SK-N-SH (cell line): ENCODE measurements at regions not wholly inside any gene's neighbourhood (a gene's known extent, or its start where the extent isn't known, plus 50 kb on each side); places are given as distances from the start of the nearest gene placed in this dataset.

ENCODE experiments used
- CTCF ChIA-PET: fragments of 300-600, 350-600 bp; formaldehyde crosslinking; extraction: SDS; loops from one replicate; lab custom pipeline; 2021; lab: Yijun Ruan, JAX
- POLR2A ChIA-PET: fragments of 350-600 bp; sonication (Branson Sonifier 250); formaldehyde crosslinking; extraction: SDS; loops from one replicate; lab custom pipeline; 2020; ENCODE audit warnings: antibody characterized with exemption, inconsistent platforms; lab: Yijun Ruan, JAX
- DNase-seq: peaks from one replicate; pipeline ENCODE4 v3.0.0; 2012
- H2AFZ ChIP-seq: fragments of 200-600 bp; sonication (generic); 2 replicates; pipeline ENCODE4 v1.8.1; 2016; ENCODE audit warnings: antibody characterized with exemption, mild to moderate bottlenecking, low read depth
- H3F3A ChIP-seq: fragments of 200-600 bp; sonication (generic); replicated peaks from 2 replicates; pipeline ENCODE3; 2016; ENCODE audit warnings: antibody characterized with exemption, mild to moderate bottlenecking; ENCODE audit not compliant: insufficient read depth
- H3K27ac ChIP-seq, 2 experiments: fragments of 200-500 bp in 1 of 2; fragments of 200-600 bp in 1 of 2; sonication (Bioruptor generic) in 1 of 2; sonication (generic), shearing (Covaris generic) in 1 of 2; 2 replicates each; pipeline versions ENCODE4 v1.5.1 to v1.6.1; 2014 to 2016; ENCODE audit warnings: low read depth in 2 of 2, inconsistent platforms in 1 of 2, low read length in 1 of 2, mild to moderate bottlenecking in 1 of 2, mixed read lengths in 1 of 2
- H3K27me3 ChIP-seq: fragments of 200-600 bp; sonication (generic), shearing (Covaris generic); 2 replicates; pipeline ENCODE4 v1.6.1; 2016; ENCODE audit warnings: mixed run types; ENCODE audit not compliant: insufficient read depth
- H3K36me3 ChIP-seq, 2 experiments: fragments of 200-500 bp in 1 of 2; fragments of 200-600 bp in 1 of 2; sonication (Bioruptor generic) in 1 of 2; sonication (generic) in 1 of 2; replicated peaks in 1 of 2; 2 replicates each; pipeline versions ENCODE3 to v1.5.1; 2014 to 2016; ENCODE audit warnings: low read length in 1 of 2, mild to moderate bottlenecking in 1 of 2; ENCODE audit not compliant: insufficient read depth in 2 of 2, control insufficient read depth in 1 of 2
- H3K4me1 ChIP-seq, 2 experiments: fragments of 200-500 bp in 1 of 2; fragments of 200-600 bp in 1 of 2; sonication (Bioruptor generic) in 1 of 2; sonication (generic), shearing (Covaris generic) in 1 of 2; 2 replicates each; pipeline versions ENCODE4 v1.5.1 to v1.6.1; 2014 to 2016; ENCODE audit warnings: low read depth in 1 of 2, low read length in 1 of 2, mixed run types in 1 of 2; ENCODE audit not compliant: insufficient read depth in 2 of 2, control insufficient read depth in 1 of 2
- H3K4me2 ChIP-seq: fragments of 200-600 bp; sonication (generic), shearing (Covaris generic); 2 replicates; pipeline ENCODE4 v1.6.1; 2017; ENCODE audit warnings: mixed run types
- H3K4me3 ChIP-seq, 2 experiments: fragments of 200-500 bp in 1 of 2; fragments of 200-600 bp in 1 of 2; sonication (Bioruptor generic) in 1 of 2; sonication (generic), shearing (Covaris generic) in 1 of 2; 2 replicates each; pipeline versions ENCODE4 v1.5.1 to v1.8.1; 2014 to 2016; ENCODE audit warnings: low read depth in 2 of 2, inconsistent platforms in 1 of 2, low read length in 1 of 2, mild to moderate bottlenecking in 1 of 2, mixed read lengths in 1 of 2, moderate library complexity in 1 of 2
- H3K79me2 ChIP-seq: fragments of 200-600 bp; sonication (generic); 2 replicates; pipeline ENCODE4 v1.8.1; 2017; ENCODE audit warnings: mild to moderate bottlenecking; ENCODE audit not compliant: insufficient read depth
- H3K9ac ChIP-seq: fragments of 200-600 bp; sonication (generic); 2 replicates; pipeline ENCODE4 v1.6.1; 2017; ENCODE audit warnings: mixed run types
- H3K9me2 ChIP-seq: fragments of 200-600 bp; sonication (generic); 2 replicates; pipeline ENCODE4 v1.6.1; 2017; ENCODE audit warnings: mixed run types
- H3K9me3 ChIP-seq: fragments of 200-600 bp; sonication (generic); 2 replicates; pipeline ENCODE4 v1.6.1; 2017; ENCODE audit warnings: mixed run types, mild to moderate bottlenecking, moderate library complexity
- H4K20me1 ChIP-seq: fragments of 200-600 bp; sonication (generic); 2 replicates; pipeline ENCODE4 v1.6.1; 2017; ENCODE audit warnings: mild to moderate bottlenecking, mixed run types; ENCODE audit not compliant: insufficient read depth
- CHD2 ChIP-seq: fragments of 150-350 bp; IDR thresholded peaks from 2 replicates; pipeline ENCODE4 v1.6.1; 2018; ENCODE audit warnings: low read length; ENCODE audit not compliant: partially characterized antibody
- ELF1 ChIP-seq: IDR thresholded peaks from 2 replicates; pipeline ENCODE4 v1.4.0; 2012
- EZH2phosphoT487 ChIP-seq: fragments of 200-600 bp; sonication (generic); IDR thresholded peaks from 2 replicates; pipeline ENCODE4 v1.6.1; 2017; ENCODE audit warnings: low read depth, mixed run types, mild to moderate bottlenecking, antibody characterized with exemption, moderate library complexity, borderline replicate concordance
- FOXM1 ChIP-seq: IDR thresholded peaks from 2 replicates; pipeline ENCODE4 v1.4.0; 2012; ENCODE audit warnings: low read depth, mild to moderate bottlenecking
- GABPA ChIP-seq: IDR thresholded peaks from 2 replicates; pipeline ENCODE4 v1.4.0; 2012; ENCODE audit warnings: low read depth, mild to moderate bottlenecking
- GATA2 ChIP-seq: sonication (generic); formaldehyde crosslinking; IDR thresholded peaks from 2 replicates; pipeline ENCODE4 v1.5.0; 2020; ENCODE audit warnings: mild to moderate bottlenecking, missing genetic modification reagents
- MEF2A ChIP-seq: IDR thresholded peaks from 2 replicates; pipeline ENCODE4 v1.4.0; 2012; ENCODE audit warnings: low read depth, borderline replicate concordance
- NFIC ChIP-seq: IDR thresholded peaks from 2 replicates; pipeline ENCODE4 v1.4.0; 2012; ENCODE audit warnings: borderline replicate concordance
- NRF1 ChIP-seq: IDR thresholded peaks from 2 replicates; pipeline ENCODE4 v1.6.1; 2012; ENCODE audit warnings: low read depth, mild to moderate bottlenecking, low read length
- RCOR1 ChIP-seq: fragments of 150-350 bp; IDR thresholded peaks from 2 replicates; pipeline ENCODE4 v1.6.1; 2017; ENCODE audit warnings: antibody characterized with exemption, low read length
- SMC3 ChIP-seq: IDR thresholded peaks from 2 replicates; pipeline ENCODE4 v1.6.1; 2012; ENCODE audit warnings: low read depth, low read length, improper control_type of control experiment
- TAF1 ChIP-seq: IDR thresholded peaks from 2 replicates; pipeline ENCODE4 v1.6.1; 2012; ENCODE audit warnings: low read depth, mild to moderate bottlenecking, low read length, moderate library complexity, borderline replicate concordance
- TEAD4 ChIP-seq: IDR thresholded peaks from 2 replicates; pipeline ENCODE4 v1.4.0; 2012; ENCODE audit warnings: mild to moderate bottlenecking, borderline replicate concordance; ENCODE audit not compliant: insufficient read depth
- WGBS: methylation state at CpG from one replicate; pipeline ENCODE4 v1.1.6; 2017; ENCODE audit warnings: low lambda C conversion rate; 5-methylcytosine and 5-hydroxymethylcytosine counted together
- TF ChIP-seq, protein P1 (sequence below): fragments of 150-350 bp; IDR thresholded peaks from 2 replicates; pipeline ENCODE4 v1.6.1; 2016; ENCODE audit warnings: mild to moderate bottlenecking, low read depth, low read length
- TF ChIP-seq, protein P2 (sequence below): IDR thresholded peaks from 2 replicates; pipeline ENCODE4 v1.4.0; 2012; ENCODE audit warnings: low read depth
- TF ChIP-seq, protein P3 (sequence below): fragments of 150-350 bp; IDR thresholded peaks from 2 replicates; pipeline ENCODE4 v1.6.1; 2017; ENCODE audit warnings: antibody characterized with exemption, low read length, low read depth, borderline replicate concordance
- TF ChIP-seq, protein P4 (sequence below): IDR thresholded peaks from 2 replicates; pipeline ENCODE4 v1.6.1; 2012; ENCODE audit warnings: mild to moderate bottlenecking, low read depth, low read length, moderate library complexity
- TF ChIP-seq, protein P5 (sequence below): IDR thresholded peaks from 2 replicates; pipeline ENCODE4 v1.4.0; 2012; ENCODE audit warnings: low read depth, borderline replicate concordance

DNA sequence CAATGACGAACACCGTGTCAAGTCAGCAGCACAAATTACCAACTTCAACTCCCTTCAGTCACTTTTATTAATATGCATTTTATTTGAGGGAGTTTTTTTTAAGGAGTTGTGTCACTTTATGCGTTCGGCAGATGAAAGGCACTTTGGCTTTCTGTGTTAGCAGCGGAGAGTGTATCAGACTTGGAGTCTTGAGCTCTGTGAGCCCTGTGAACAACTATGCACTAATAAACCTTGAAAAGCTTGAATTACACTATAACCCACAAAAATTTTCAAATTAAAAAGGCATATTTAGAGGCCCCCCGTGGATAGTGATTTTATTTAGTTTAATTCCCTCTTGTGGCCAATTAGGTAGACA, 335.3 kb upstream of the NT5E start:
- H3K27me3 ChIP-seq = peaks cover 10% of the 10 kb centered on the region; the same call in 1 of the 2 replicates
- 36% methylated on average over 6 of the region's 6 CpGs for WGBS
- H3K27ac ChIP-seq = no peak overlapping the region
- H3K36me3 ChIP-seq = no peaks in the 10 kb centered on the region
- no peaks in the 10 kb centered on the region for H3K9me2 ChIP-seq
- no peaks in the 10 kb centered on the region for H3F3A ChIP-seq
- no peak overlapping the region for H3K4me2 ChIP-seq
- no peak overlapping the region for H3K9ac ChIP-seq
- H2AFZ ChIP-seq = no peak overlapping the region
- no peaks in the 10 kb centered on the region for H4K20me1 ChIP-seq
- H3K4me1 ChIP-seq = no peaks in the 10 kb centered on the region
- no peak for TF ChIP-seq EZH2phosphoT487
- TF ChIP-seq SMC3 = no peak
- TF ChIP-seq ELF1 = no peak
- TF ChIP-seq GABPA = no peak
- TF ChIP-seq RCOR1 = no peak
- TF ChIP-seq GATA2 (CRISPR knock-in tag) = no peak
- TF ChIP-seq, protein P1, sequence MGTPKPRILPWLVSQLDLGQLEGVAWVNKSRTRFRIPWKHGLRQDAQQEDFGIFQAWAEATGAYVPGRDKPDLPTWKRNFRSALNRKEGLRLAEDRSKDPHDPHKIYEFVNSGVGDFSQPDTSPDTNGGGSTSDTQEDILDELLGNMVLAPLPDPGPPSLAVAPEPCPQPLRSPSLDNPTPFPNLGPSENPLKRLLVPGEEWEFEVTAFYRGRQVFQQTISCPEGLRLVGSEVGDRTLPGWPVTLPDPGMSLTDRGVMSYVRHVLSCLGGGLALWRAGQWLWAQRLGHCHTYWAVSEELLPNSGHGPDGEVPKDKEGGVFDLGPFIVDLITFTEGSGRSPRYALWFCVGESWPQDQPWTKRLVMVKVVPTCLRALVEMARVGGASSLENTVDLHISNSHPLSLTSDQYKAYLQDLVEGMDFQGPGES = no peak
- no peak for TF ChIP-seq NFIC
- TF ChIP-seq, protein P2, sequence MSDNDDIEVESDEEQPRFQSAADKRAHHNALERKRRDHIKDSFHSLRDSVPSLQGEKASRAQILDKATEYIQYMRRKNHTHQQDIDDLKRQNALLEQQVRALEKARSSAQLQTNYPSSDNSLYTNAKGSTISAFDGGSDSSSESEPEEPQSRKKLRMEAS = no peak
- TF ChIP-seq, protein P3, sequence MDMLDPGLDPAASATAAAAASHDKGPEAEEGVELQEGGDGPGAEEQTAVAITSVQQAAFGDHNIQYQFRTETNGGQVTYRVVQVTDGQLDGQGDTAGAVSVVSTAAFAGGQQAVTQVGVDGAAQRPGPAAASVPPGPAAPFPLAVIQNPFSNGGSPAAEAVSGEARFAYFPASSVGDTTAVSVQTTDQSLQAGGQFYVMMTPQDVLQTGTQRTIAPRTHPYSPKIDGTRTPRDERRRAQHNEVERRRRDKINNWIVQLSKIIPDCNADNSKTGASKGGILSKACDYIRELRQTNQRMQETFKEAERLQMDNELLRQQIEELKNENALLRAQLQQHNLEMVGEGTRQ = no peak
- no peak for TF ChIP-seq FOXM1
- TF ChIP-seq CHD2 = no peak
- TF ChIP-seq TAF1 = no peak
- TF ChIP-seq, protein P4, sequence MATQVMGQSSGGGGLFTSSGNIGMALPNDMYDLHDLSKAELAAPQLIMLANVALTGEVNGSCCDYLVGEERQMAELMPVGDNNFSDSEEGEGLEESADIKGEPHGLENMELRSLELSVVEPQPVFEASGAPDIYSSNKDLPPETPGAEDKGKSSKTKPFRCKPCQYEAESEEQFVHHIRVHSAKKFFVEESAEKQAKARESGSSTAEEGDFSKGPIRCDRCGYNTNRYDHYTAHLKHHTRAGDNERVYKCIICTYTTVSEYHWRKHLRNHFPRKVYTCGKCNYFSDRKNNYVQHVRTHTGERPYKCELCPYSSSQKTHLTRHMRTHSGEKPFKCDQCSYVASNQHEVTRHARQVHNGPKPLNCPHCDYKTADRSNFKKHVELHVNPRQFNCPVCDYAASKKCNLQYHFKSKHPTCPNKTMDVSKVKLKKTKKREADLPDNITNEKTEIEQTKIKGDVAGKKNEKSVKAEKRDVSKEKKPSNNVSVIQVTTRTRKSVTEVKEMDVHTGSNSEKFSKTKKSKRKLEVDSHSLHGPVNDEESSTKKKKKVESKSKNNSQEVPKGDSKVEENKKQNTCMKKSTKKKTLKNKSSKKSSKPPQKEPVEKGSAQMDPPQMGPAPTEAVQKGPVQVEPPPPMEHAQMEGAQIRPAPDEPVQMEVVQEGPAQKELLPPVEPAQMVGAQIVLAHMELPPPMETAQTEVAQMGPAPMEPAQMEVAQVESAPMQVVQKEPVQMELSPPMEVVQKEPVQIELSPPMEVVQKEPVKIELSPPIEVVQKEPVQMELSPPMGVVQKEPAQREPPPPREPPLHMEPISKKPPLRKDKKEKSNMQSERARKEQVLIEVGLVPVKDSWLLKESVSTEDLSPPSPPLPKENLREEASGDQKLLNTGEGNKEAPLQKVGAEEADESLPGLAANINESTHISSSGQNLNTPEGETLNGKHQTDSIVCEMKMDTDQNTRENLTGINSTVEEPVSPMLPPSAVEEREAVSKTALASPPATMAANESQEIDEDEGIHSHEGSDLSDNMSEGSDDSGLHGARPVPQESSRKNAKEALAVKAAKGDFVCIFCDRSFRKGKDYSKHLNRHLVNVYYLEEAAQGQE = no peak
- no peak for TF ChIP-seq MEF2A
- TF ChIP-seq, protein P5, sequence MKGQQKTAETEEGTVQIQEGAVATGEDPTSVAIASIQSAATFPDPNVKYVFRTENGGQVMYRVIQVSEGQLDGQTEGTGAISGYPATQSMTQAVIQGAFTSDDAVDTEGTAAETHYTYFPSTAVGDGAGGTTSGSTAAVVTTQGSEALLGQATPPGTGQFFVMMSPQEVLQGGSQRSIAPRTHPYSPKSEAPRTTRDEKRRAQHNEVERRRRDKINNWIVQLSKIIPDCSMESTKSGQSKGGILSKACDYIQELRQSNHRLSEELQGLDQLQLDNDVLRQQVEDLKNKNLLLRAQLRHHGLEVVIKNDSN = no peak
- no peak for TF ChIP-seq TEAD4
- TF ChIP-seq NRF1 = no peak
- ChIA-PET POLR2A (no interaction called here), CTCF (no interaction called here)
- no peaks in the 10 kb centered on the region for H3K9me3 ChIP-seq
- no peak overlapping the region for H3K4me3 ChIP-seq
- no peak for DNase-seq
- H3K79me2 ChIP-seq = no peaks in the 10 kb centered on the region
